Esophagus (tissue), 2 donors: ENCODE measurements at regions not wholly inside any gene's neighbourhood (a gene's known extent, or its start where the extent isn't known, plus 50 kb on each side); places are given as distances from the start of the nearest gene placed in this dataset.

Experiments used
- H3K27ac ChIP-seq, 2 donors: one replicate each; pipeline ENCODE4 v1.5.1; 2013; ENCODE audit warnings: low read depth in 2 of 2, mild to moderate bottlenecking in 2 of 2, inconsistent platforms in 1 of 2, low read length in 1 of 2, moderate library complexity in 1 of 2
- H3K27me3 ChIP-seq, 2 donors: one replicate each; pipeline ENCODE4 v1.6.1; 2013; ENCODE audit warnings: low read length in 2 of 2, control low read depth in 1 of 2, mild to moderate bottlenecking in 1 of 2; ENCODE audit not compliant: insufficient read depth in 2 of 2, control insufficient read depth in 1 of 2
- H3K36me3 ChIP-seq, 2 donors: one replicate each; pipeline ENCODE4 v1.6.1; 2013; ENCODE audit warnings: low read length in 1 of 2; ENCODE audit not compliant: control insufficient read depth in 2 of 2, insufficient read depth in 2 of 2
- H3K4me1 ChIP-seq, 2 donors: one replicate each; pipeline ENCODE4 v1.6.1; 2013; ENCODE audit warnings: low read length in 1 of 2; ENCODE audit not compliant: control insufficient read depth in 2 of 2, insufficient read depth in 2 of 2
- H3K4me3 ChIP-seq, 2 donors: one replicate each; pipeline ENCODE4 v1.5.1; 2013; ENCODE audit warnings: low read length in 2 of 2, mild to moderate bottlenecking in 2 of 2, low read depth in 1 of 2, moderate library complexity in 1 of 2
- H3K9me3 ChIP-seq, 2 donors: one replicate each; pipeline ENCODE4 v1.6.1; 2013; ENCODE audit warnings: mild to moderate bottlenecking in 2 of 2, low read depth in 1 of 2, low read length in 1 of 2, moderate library complexity in 1 of 2; ENCODE audit not compliant: control insufficient read depth in 2 of 2, insufficient read depth in 1 of 2
- WGBS, 2 donors: extraction: QIAGEN DNeasy Blood & Tissue Kit; methylation state at CpG; one replicate each; pipeline ENCODE4 v1.1.7; 2013; 5-methylcytosine and 5-hydroxymethylcytosine counted together
- donor health status: healthy with polysubstance abuse.
- donor health status: Bipolar disorder and iron deficiency.

- 49 to 50% methylated on average over 2 of the region's 2 CpGs for WGBS, 2 donors
- H3K4me1 ChIP-seq: no peaks in the 10 kb centered on the region
- no peak overlapping the region for H3K4me3 ChIP-seq
- H3K9me3 ChIP-seq: peaks cover 0 to 2% of the 10 kb centered on the region in 2 donors
- H3K36me3 ChIP-seq: no peaks in the 10 kb centered on the region
- H3K27ac ChIP-seq: no peak overlapping the region
- H3K27me3 ChIP-seq: no peaks in the 10 kb centered on the region
Observed at GRCh38 chr2:57804971-57805370, 241.6 kb upstream of the VRK2 start.

GRCh38 chr2:57806449-57806968 lies 240.1 kb upstream of the VRK2 start:
- peaks cover 0 to 2% of the 10 kb centered on the region in 2 donors for H3K9me3 ChIP-seq
- no peaks in the 10 kb centered on the region for H3K27me3 ChIP-seq
- no peak overlapping the region for H3K4me3 ChIP-seq
- 80 to 86% methylated on average over 1 of the region's 1 CpG for WGBS, 2 donors
- no peaks in the 10 kb centered on the region for H3K36me3 ChIP-seq
- H3K4me1 ChIP-seq: no peaks in the 10 kb centered on the region
- no peak overlapping the region for H3K27ac ChIP-seq

GRCh38 chr2:57809230-57809629 lies 237.4 kb upstream of the VRK2 start:
- no peaks in the 10 kb centered on the region for H3K9me3 ChIP-seq
- no peaks in the 10 kb centered on the region for H3K27me3 ChIP-seq
- H3K4me1 ChIP-seq: no peaks in the 10 kb centered on the region
- no peak overlapping the region for H3K27ac ChIP-seq
- no peak overlapping the region for H3K4me3 ChIP-seq
- H3K36me3 ChIP-seq: no peaks in the 10 kb centered on the region

- H3K9me3 ChIP-seq: no peaks in the 10 kb centered on the region
- 63 to 74% methylated on average over 1 of the region's 1 CpG for WGBS, 2 donors
Observed at GRCh38 chr2:57821088-57821487, 225.5 kb upstream of the VRK2 start.

GRCh38 chr2:57828221-57828620 lies 218.4 kb upstream of the VRK2 start:
- no peak overlapping the region for H3K27ac ChIP-seq
- H3K4me3 ChIP-seq: no peak overlapping the region
- H3K27me3 ChIP-seq: no peaks in the 10 kb centered on the region
- H3K9me3 ChIP-seq: peaks cover 0 to 4% of the 10 kb centered on the region in 2 donors
- no peaks in the 10 kb centered on the region for H3K36me3 ChIP-seq
- WGBS, 2 donors: 78 to 84% methylated on average over 4 of the region's 4 CpGs
- H3K4me1 ChIP-seq: no peaks in the 10 kb centered on the region

More at GRCh38 chr2:57821088-57821487, 225.5 kb upstream of the VRK2 start:
- Histone ChIP-seq H3K27ac (no peak overlapping the region), H3K4me3 (no peak overlapping the region), H3K4me1 (no peaks in the 10 kb centered on the region), H3K27me3 (no peaks in the 10 kb centered on the region), H3K36me3 (no peaks in the 10 kb centered on the region)

- Histone ChIP-seq H3K4me1 (no peaks in the 10 kb centered on the region), H3K27ac (no peak overlapping the region)
Observed at GRCh38 chr2:57834666-57835065, 211.9 kb upstream of the VRK2 start.

GRCh38 chr2:57842531-57842930 lies 204.1 kb upstream of the VRK2 start:
- no peak overlapping the region for H3K4me3 ChIP-seq
- 90% methylated on average over 1 of the region's 1 CpG for WGBS, 2 donors
- H3K36me3 ChIP-seq: no peaks in the 10 kb centered on the region
- no peak overlapping the region for H3K27ac ChIP-seq
- H3K4me1 ChIP-seq: no peaks in the 10 kb centered on the region
- no peaks in the 10 kb centered on the region for H3K27me3 ChIP-seq
- H3K9me3 ChIP-seq: no peaks in the 10 kb centered on the region

More at GRCh38 chr2:57834666-57835065, 211.9 kb upstream of the VRK2 start:
- Histone ChIP-seq H3K4me3 (no peak overlapping the region), H3K36me3 (no peaks in the 10 kb centered on the region), H3K27me3 (no peaks in the 10 kb centered on the region), H3K9me3 (no peaks in the 10 kb centered on the region)

GRCh38 chr2:57843158-57843557 lies 203.4 kb upstream of the VRK2 start:
- WGBS, 2 donors: 79 to 80% methylated on average over 3 of the region's 3 CpGs
- no peak overlapping the region for H3K27ac ChIP-seq
- no peaks in the 10 kb centered on the region for H3K36me3 ChIP-seq
- no peaks in the 10 kb centered on the region for H3K9me3 ChIP-seq
- H3K4me3 ChIP-seq: no peak overlapping the region
- no peaks in the 10 kb centered on the region for H3K27me3 ChIP-seq
- H3K4me1 ChIP-seq: no peaks in the 10 kb centered on the region

- WGBS, 2 donors: 67 to 73% methylated on average over 4 of the region's 4 CpGs
- Histone ChIP-seq H3K9me3 (no peaks in the 10 kb centered on the region), H3K27me3 (no peaks in the 10 kb centered on the region)
Observed at GRCh38 chr2:57848723-57849122, 197.9 kb upstream of the VRK2 start.

GRCh38 chr2:57849843-57850242 lies 196.8 kb upstream of the VRK2 start:
- H3K27ac ChIP-seq: no peak overlapping the region
- H3K9me3 ChIP-seq: no peaks in the 10 kb centered on the region
- WGBS, 2 donors: 92 to 100% methylated on average over 3 of the region's 3 CpGs
- no peak overlapping the region for H3K4me3 ChIP-seq
- no peaks in the 10 kb centered on the region for H3K27me3 ChIP-seq
- no peaks in the 10 kb centered on the region for H3K36me3 ChIP-seq
- H3K4me1 ChIP-seq: no peaks in the 10 kb centered on the region

More at GRCh38 chr2:57848723-57849122, 197.9 kb upstream of the VRK2 start:
- H3K4me1 ChIP-seq: no peaks in the 10 kb centered on the region
- no peaks in the 10 kb centered on the region for H3K36me3 ChIP-seq
- no peak overlapping the region for H3K27ac ChIP-seq
- no peak overlapping the region for H3K4me3 ChIP-seq
